ENCODE measurements at regions not wholly inside any gene's neighbourhood (a gene's known extent, or its start where the extent isn't known, plus 50 kb on each side); places are given as distances from the start of the nearest gene placed in this dataset.

- TF ChIP-seq, protein P1, sequence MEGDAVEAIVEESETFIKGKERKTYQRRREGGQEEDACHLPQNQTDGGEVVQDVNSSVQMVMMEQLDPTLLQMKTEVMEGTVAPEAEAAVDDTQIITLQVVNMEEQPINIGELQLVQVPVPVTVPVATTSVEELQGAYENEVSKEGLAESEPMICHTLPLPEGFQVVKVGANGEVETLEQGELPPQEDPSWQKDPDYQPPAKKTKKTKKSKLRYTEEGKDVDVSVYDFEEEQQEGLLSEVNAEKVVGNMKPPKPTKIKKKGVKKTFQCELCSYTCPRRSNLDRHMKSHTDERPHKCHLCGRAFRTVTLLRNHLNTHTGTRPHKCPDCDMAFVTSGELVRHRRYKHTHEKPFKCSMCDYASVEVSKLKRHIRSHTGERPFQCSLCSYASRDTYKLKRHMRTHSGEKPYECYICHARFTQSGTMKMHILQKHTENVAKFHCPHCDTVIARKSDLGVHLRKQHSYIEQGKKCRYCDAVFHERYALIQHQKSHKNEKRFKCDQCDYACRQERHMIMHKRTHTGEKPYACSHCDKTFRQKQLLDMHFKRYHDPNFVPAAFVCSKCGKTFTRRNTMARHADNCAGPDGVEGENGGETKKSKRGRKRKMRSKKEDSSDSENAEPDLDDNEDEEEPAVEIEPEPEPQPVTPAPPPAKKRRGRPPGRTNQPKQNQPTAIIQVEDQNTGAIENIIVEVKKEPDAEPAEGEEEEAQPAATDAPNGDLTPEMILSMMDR (conservative IDR thresholded peaks at IDR 0.05): no peak
- TF ChIP-seq ZFX (IDR thresholded peaks at IDR 0.05): no peak
Observed at GRCh38 chr2:150976604-150977003, 285.1 kb downstream of the RBM43 start.
